AG20443 (cell line): ENCODE measurements at regions not wholly inside any gene's neighbourhood (a gene's known extent, or its start where the extent isn't known, plus 50 kb on each side); places are given as distances from the start of the nearest gene placed in this dataset.

Source experiments
- DNase-seq: peaks from one replicate; pipeline ENCODE4 v3.0.0; 2012; ENCODE audit warnings: low spot score, mixed read lengths

DNA sequence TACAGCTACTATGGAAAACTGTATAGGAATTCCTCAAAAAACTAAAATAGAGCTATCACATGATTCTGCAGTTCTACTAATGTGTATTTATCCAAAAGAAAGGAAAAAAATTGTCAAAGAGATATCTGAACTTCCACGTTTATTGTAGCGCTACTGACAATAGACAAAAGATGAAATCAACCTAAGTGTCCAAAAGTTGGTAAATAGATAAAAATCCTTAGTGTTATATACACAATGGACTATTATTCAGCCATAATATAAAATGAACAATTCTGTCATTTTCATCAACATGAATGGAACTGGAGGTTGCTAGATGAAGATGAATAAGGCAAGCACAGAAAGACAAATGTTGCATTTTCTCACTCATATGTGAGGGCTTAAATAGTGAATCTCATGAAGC is 1492.1 kb downstream of the MRPL39 start:
- no peak for DNase-seq

DNA sequence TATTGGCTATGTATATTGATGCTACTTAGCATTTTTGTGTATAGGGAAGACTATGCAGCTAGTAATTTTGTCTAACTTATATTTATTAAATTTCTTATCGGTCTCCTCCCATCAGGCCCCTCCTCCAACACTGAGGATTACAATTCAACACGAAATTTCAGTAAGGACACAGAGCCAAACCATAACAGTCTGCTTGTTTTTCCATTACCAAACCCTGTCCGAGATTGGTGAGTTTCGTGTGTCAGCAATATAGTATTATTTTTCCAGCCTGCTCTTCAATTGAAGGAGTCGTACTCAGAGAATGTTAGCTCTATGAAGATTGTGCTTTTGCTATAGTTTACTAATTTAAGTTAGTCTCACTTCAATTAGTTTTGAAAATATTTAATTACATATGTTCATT is 1495.3 kb downstream of the MRPL39 start:
- DNase-seq: no peak

DNA sequence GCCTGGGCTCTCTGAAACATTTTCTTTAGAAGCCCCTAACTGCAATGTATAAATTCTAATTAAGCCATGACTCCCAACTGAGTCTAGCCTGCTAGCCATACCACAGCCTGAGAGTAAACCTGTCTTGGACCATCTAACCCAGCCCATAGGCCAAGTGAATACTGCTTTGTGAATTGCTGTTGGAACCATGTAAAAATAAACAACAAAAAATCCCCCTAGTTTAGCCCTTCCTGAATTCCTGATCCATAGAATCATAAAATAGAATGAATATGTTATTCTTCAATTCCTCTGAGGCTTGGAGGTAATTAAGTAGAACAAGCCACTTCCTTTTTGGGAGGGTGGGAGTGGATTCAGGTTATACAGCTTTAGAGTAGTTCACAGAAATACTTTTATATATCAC is 1496.4 kb downstream of the MRPL39 start:
- DNase-seq: no peak

DNA sequence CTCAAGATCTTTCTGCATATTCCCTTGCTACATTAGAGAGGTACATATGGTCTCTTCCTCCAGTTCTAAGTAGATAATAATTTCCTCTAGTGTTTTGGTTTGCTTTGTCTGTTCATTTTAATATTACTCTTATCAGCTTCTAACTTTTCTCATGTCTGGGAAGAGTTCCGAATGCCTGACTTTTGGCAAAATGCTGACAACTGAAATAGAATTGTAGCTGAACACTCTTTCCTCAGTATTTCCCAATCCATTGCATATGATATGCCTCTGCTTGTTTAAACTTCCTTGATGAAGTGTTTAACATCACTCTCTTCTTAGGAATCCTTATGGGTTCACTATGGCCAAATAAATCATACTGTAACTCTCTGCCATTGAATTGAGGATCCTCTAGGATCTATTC is 1510.1 kb downstream of the MRPL39 start:
- no peak for DNase-seq

DNA sequence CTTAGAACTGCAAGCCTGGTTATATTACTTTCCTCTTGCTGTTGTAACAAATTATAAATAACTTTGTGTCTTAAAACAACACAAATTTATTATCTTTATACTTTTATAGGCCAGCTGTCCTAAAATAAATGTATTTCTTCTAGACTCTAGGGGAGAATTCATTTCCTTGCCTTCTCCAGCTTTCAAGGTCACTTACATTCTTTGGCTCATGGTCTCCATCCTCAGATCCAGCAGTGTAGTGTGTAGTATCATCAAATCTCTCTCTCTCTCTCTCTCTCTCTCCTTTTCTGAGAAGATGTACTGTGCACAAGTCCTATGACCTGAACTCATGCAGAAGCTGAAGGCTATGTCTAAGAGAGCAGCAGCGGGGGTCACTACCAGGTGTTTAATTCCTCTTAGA is 1510.6 kb downstream of the MRPL39 start:
- no peak for DNase-seq

DNA sequence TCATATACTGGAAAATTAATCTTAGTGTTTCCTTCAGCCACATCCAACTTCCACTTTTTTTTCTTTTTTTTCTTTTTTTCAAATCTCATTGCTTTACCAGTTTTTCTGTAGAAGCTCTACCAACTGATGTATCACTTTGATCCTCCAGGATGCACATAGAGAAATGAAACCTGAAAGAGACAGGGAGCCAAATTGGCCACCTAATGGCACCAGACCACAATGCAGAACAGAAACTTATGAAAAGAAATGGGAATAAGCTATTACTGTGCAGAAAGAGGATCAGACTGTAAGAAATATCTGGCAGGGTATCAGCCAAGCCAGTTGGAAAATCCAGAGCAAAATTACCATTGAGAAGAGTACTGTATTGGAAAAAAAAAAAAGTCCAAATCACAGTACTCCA is 1514.2 kb downstream of the MRPL39 start:
- DNase-seq: no peak

DNA sequence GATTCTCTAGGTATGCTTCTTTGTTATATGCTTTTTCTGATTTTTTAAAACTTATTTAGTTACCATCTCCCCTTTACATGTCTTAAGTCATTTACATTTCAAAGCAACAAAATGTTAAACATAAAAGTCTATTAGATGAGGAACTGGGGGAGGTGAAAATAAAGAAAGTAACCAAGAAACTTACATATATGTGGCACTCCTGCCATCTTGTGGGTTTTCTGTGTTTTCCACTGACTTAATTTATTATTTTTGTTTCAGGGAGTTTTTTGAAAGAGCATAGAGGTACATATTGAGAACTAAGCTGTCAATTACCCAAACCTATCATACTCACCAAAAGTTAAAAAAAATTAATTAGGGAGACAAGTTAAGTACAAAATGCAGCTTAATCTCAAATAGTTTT is 1531.1 kb downstream of the MRPL39 start:
- no peak for DNase-seq

DNA sequence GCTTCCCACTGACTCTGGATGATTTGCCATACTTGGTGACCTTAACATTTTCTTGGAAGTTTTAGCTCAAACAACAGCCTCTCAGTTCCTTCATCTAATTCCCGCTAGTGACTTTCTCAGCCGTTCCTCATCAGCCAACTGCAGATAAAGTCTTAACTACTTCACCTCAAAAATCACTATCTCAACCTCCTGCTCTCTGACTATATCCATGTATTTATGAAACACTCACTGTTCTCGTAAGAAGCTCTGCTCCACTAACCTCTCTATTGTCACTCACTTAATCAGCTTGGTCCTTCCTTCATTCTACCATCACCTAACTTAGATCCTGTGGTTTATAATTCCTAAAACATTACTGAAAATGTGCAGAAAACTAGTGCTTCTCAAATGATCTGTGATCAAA is 1551.6 kb downstream of the MRPL39 start:
- no peak for DNase-seq

- no peak for DNase-seq
These were observed 1557.0 kb downstream of the MRPL39 start for GRCh38 chr21:24050231-24050630.

GRCh38 chr21:24046829-24047443 is 1560.3 kb downstream of the MRPL39 start:
- no peak for DNase-seq

- DNase-seq: no peak
These were observed 1561.5 kb downstream of the MRPL39 start for GRCh38 chr21:24045775-24046215.

DNA sequence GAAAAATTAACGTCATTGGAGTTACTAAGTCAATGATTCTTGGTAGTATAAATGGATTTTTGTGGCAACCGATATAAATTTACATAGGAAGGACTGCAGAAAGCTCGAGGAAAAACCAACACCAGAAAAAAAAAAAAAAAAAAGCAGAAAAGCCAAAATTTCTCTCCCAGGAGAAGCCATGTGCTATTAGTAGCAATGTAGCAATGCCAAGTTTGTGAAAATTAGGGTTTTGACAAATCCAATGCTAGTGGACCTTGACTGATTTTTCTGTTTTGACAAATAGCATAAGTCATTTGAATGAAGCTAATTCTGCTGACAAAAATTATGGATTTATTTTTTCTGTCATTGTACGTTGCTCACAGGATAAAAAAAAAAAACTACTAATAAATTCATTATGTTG is 1561.9 kb downstream of the MRPL39 start:
- no peak for DNase-seq

DNA sequence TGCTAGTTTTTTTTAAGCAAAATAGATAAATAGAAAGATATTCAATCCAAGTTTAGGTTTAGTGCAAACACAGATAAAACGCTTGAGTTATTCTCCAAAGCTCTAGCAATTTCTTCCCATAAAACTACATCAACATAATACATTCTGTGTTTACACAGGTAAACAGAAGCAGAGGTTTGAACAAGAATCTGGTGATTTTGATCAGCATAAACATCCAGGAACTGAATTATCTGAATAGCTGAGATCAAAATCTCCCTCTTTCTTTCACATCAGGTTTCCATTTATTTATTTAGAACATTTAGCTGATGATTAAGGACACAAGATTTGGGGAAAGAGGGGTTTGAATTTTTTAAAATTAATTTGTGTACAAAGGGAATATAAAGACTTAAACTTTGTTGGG is 1564.6 kb downstream of the MRPL39 start:
- DNase-seq: no peak

DNA sequence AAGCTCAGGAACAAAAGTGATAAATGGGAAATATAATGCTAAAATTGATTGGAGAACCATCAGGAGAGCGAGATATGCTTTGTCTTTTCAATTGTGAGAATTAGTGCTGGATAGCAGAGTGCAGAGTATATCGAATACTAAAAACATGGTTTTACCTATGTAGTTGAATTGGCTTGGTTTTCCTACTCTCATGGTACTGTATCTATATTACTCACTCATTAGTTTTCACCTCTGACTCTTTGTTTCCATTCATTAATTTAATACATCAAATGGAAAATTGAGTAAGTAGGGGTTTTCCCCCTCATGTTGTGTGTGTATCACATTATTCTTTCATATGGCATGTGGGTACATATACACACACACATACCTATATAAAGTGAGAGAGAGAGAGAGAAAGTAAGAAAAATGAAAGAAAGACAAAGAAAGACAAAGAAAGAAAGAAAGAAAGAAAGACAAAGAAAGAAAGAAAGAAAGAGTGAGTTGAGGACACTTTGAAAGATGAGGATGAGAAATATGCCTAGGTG is 1574.5 kb downstream of the MRPL39 start:
- no peak for DNase-seq

DNA sequence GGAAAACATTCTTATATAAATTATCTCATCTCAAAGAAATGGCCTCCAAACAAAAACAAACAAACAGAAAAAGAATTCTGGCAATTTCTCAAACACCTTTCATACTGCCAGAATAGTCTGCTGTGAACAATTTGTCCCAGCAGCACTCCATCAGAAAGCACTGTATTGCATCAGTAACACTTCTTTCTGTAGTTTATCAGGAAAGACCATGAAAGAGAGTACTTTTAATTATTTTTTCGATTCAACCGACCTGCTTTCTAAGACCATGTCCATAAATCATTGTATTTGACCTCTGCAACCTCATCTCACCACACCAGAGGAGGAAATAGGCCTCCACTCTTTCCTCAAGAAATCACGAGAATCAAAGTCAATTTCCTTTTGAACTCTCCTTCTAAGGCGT is 1579.9 kb downstream of the MRPL39 start:
- DNase-seq: no peak

DNA sequence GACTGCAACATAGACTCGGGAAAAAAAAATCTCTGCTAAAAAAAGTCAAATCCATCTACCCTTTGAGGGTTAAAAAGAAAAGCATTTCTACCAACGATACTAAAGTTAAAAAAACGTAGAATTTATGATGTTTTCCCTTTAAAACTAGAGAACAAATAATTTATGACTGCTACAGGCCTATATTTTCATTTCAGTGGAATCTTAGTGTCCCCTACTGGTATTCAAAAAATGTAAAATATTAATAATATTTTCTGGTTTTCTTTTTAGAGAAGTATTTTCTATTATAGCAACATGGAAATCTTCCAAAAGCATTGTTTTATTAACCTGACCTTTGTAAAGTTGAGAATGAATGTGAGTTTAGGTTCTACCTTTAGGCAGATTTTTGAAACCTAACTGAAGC is 1582.2 kb downstream of the MRPL39 start:
- no peak for DNase-seq

GRCh38 chr21:24023936-24024335 is 1583.3 kb downstream of the MRPL39 start:
- no peak for DNase-seq

DNA sequence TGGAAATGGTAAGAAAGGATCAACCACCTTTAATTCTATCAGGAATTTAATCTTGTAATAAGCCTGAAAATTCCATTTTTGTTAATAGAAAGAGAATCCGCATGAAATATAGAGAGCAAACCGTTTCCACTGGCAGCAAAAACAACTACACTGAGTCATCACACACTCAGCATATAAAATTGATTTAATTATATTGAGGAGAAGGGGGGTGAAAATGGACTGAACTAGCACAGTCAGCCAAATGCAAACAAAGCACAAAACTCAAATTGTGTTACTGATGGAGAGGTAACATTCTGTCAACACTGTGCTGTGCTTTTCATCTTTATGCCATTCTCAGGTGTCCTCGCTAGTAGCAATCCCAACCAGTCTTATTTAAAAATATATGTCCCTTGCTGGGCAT is 1583.9 kb downstream of the MRPL39 start:
- DNase-seq: no peak

DNA sequence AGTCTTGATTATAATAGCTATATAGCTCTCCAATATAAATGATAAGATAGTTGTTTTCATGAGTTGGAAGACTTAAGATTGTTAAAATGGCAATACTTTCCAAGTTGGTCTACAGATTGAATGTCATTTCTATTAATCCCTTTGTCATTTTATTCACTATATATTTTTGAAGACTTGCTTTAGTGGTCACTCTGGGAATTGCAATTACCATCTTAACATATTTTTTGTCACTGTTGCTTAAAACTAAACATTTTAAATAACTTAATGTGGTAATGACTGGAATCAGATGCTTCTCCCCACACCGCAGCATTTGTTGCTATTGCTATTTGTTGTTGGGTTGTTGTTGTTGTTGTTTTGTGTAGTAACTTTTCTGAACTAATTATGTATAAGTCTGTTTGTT is 1592.9 kb downstream of the MRPL39 start:
- DNase-seq: no peak

DNA sequence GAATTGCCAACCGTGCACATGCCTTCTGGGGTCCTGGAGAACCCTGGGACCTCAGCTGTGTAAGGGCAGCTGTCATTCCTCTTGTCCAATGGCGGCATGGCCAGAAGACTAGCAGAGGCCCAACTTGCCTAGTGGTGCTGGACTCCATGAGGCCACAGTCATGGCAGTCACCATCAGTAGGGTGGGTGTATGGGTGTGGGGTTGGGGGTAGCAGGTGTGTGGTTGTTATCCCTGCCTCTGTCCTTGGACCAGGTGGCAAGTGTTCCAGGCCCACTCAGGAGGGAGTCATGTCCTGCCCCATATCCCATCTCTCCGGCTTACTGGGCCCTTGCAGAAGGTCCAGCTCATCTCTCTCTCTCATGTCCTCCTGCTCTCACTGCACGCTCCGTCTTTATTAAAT is 1596.2 kb downstream of the MRPL39 start:
- no peak for DNase-seq

GRCh38 chr21:24007592-24007991 is 1599.7 kb downstream of the MRPL39 start:
- DNase-seq: no peak

DNA sequence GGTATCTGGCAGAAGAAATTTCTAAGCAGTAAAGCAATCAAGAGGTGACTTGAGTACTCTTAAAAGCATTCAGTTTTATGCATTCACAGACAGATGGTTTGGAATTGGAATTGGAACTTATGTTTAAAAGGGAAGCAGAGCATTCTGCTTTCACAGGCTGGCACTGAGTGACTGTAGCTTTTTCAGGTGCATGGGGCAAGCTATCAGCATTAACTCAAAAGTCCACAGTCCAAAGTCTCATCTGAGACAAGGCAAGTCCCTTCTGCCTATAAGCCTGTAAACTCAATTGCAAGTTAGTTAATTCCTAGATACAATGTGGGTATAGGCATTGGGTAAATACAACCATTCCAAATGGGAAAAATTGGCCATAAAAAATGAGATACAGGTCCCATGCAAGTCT is 1620.3 kb downstream of the MRPL39 start:
- DNase-seq: no peak

DNA sequence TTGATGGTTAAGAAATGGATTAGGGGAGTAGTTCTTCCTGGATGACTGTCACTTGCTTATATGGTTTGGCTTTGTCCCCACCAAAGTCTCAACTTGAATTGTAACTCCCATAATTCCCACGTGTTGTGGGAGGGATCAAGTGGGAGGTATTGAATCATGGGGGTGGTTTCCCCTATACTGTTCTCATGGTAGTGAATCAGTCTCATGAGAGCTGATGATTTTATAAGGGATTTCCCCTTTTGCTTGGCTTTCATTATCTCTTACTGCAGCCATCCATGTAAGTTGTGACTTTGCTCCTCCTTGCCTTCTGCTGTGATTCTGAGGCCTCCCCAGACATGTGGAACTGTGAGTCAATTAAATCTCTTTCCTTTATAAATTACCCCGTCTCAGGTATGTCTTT is 1621.1 kb downstream of the MRPL39 start:
- DNase-seq: no peak

- DNase-seq: no peak
These were observed 1624.7 kb downstream of the MRPL39 start for GRCh38 chr21:23982546-23982945.

DNA sequence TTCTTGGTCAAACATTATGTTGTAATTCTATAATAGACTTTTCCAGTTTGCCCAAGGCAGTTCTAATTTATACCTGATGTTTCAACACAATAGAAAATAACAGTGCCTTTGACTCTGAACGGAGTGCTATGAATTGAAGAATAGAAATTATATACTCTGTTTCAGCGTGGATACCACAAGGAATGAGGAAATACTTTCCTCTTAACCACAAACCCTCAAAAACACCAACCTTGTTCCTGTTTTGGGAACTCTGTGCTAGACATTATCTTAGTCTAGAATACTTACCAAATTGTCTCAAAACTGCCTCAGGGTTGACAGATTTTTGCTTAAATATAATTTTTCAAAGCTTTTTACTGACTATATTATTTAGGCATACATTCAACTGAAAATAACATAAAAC is 1629.3 kb downstream of the MRPL39 start:
- DNase-seq: no peak
